Karpas-422 (cell line): ENCODE measurements at regions not wholly inside any gene's neighbourhood (a gene's known extent, or its start where the extent isn't known, plus 50 kb on each side); places are given as distances from the start of the nearest gene placed in this dataset.

ENCODE experiments used
- DNase-seq: peaks from one replicate; pipeline ENCODE4 v3.0.0-alpha.2; 2015
- H2AFZ ChIP-seq: fragments of 200-600 bp; sonication (generic); 2 replicates; pipeline ENCODE4 v1.6.1; 2014; ENCODE audit warnings: antibody characterized with exemption, low read length, mixed read lengths
- H3K27ac ChIP-seq: fragments of 200-600 bp; sonication (generic); 2 replicates; pipeline ENCODE4 v1.5.1; 2014; ENCODE audit warnings: mild to moderate bottlenecking, low read length, moderate library complexity
- H3K27me3 ChIP-seq: fragments of 200-600 bp; sonication (generic); 2 replicates; pipeline ENCODE4 v1.6.1; 2014; ENCODE audit warnings: low read length, mixed read lengths
- H3K36me3 ChIP-seq: fragments of 200-600 bp; sonication (generic); 2 replicates; pipeline ENCODE4 v1.6.1; 2014; ENCODE audit warnings: low read length, mixed read lengths; ENCODE audit not compliant: insufficient read depth
- H3K4me1 ChIP-seq: fragments of 200-600 bp; sonication (generic); 2 replicates; pipeline ENCODE4 v1.6.1; 2014; ENCODE audit warnings: mild to moderate bottlenecking, low read length, mixed read lengths
- H3K4me2 ChIP-seq: fragments of 200-600 bp; sonication (generic); 2 replicates; pipeline ENCODE4 v1.6.1; 2014; ENCODE audit warnings: low read length, low read depth, mild to moderate bottlenecking; ENCODE audit not compliant: poor library complexity, severe bottlenecking
- H3K4me3 ChIP-seq: fragments of 200-600 bp; sonication (generic); 2 replicates; pipeline ENCODE4 v1.5.1; 2014; ENCODE audit warnings: mild to moderate bottlenecking, antibody characterized with exemption, low read length, mixed read lengths
- H3K79me2 ChIP-seq: fragments of 200-600 bp; sonication (generic); 2 replicates; pipeline ENCODE4 v1.6.1; 2014; ENCODE audit warnings: mild to moderate bottlenecking, low read length, mixed read lengths
- H3K9ac ChIP-seq: fragments of 200-600 bp; sonication (generic); 2 replicates; pipeline ENCODE4 v1.6.0; 2014; ENCODE audit warnings: low read length
- H3K9me2 ChIP-seq: fragments of 200-600 bp; sonication (generic), shearing (Covaris generic); replicated peaks from 2 replicates; pipeline ENCODE4 v1.6.0; 2014; ENCODE audit warnings: mild to moderate bottlenecking, low read length, moderate library complexity; ENCODE audit not compliant: insufficient read depth
- H3K9me3 ChIP-seq: fragments of 300-700, 200-600 bp; sonication (generic); 2 replicates; pipeline ENCODE4 v1.6.1; 2014; ENCODE audit warnings: low read length, mixed read lengths
- H4K20me1 ChIP-seq: fragments of 200-600 bp; sonication (generic); 2 replicates; pipeline ENCODE4 v1.6.1; 2014; ENCODE audit warnings: mild to moderate bottlenecking, antibody characterized with exemption, low read length, low read depth; ENCODE audit not compliant: insufficient read depth

- H3K4me1 ChIP-seq: peaks cover 10% of the 10 kb centered on the region
- no peaks in the 10 kb centered on the region for H3K36me3 ChIP-seq
- H3K4me2 ChIP-seq: no peak overlapping the region
- H3K79me2 ChIP-seq: no peaks in the 10 kb centered on the region
- H3K4me3 ChIP-seq: no peak overlapping the region
- H3K9me2 ChIP-seq: no peaks in the 10 kb centered on the region
- H3K27ac ChIP-seq: no peak overlapping the region
- no peaks in the 10 kb centered on the region for H4K20me1 ChIP-seq
- H2AFZ ChIP-seq: no peak overlapping the region
- H3K9ac ChIP-seq: no peak overlapping the region
- H3K27me3 ChIP-seq: no peaks in the 10 kb centered on the region
- DNase-seq: no peak
- peaks cover 19% of the 10 kb centered on the region; the same call in 1 of the 2 replicates for H3K9me3 ChIP-seq
These were observed 98.0 kb upstream of the KIF2B start for GRCh38 chr17:53724726-53725125.

GRCh38 chr17:53722407-53722806 lies 100.3 kb upstream of the KIF2B start:
- Histone ChIP-seq H3K27me3 (no peaks in the 10 kb centered on the region), H3K36me3 (no peaks in the 10 kb centered on the region), H2AFZ (no peak overlapping the region), H3K79me2 (no peaks in the 10 kb centered on the region), H3K4me2 (no peak overlapping the region), H3K4me1 (peaks cover 10% of the 10 kb centered on the region), H3K4me3 (no peak overlapping the region), H3K9ac (no peak overlapping the region), H4K20me1 (no peaks in the 10 kb centered on the region), H3K9me3 (peaks cover 9% of the 10 kb centered on the region; the same call in 1 of the 2 replicates), H3K27ac (no peak overlapping the region), H3K9me2 (no peaks in the 10 kb centered on the region)
- no peak for DNase-seq

GRCh38 chr17:53721101-53721500 lies 101.6 kb upstream of the KIF2B start:
- Histone ChIP-seq H4K20me1 (no peaks in the 10 kb centered on the region), H3K79me2 (no peaks in the 10 kb centered on the region), H3K4me3 (no peak overlapping the region), H3K9me2 (no peaks in the 10 kb centered on the region), H3K9me3 (peaks cover 9% of the 10 kb centered on the region; the same call in 1 of the 2 replicates), H3K9ac (no peak overlapping the region), H3K4me2 (no peak overlapping the region), H3K27ac (no peak overlapping the region), H3K4me1 (peaks cover 10% of the 10 kb centered on the region), H3K27me3 (no peaks in the 10 kb centered on the region), H3K36me3 (no peaks in the 10 kb centered on the region), H2AFZ (no peak overlapping the region)
- no peak for DNase-seq

GRCh38 chr17:53719229-53719628 lies 103.5 kb upstream of the KIF2B start:
- Histone ChIP-seq H3K4me3 (no peak overlapping the region), H3K79me2 (no peaks in the 10 kb centered on the region)

GRCh38 chr17:53707566-53707965 lies 115.2 kb upstream of the KIF2B start:
- H3K27me3 ChIP-seq: no peaks in the 10 kb centered on the region
- DNase-seq: no peak
- no peaks in the 10 kb centered on the region for H3K4me1 ChIP-seq
- H3K9me3 ChIP-seq: peaks cover 44% of the 10 kb centered on the region
- H4K20me1 ChIP-seq: no peaks in the 10 kb centered on the region
- H3K36me3 ChIP-seq: no peaks in the 10 kb centered on the region
- no peaks in the 10 kb centered on the region for H3K9me2 ChIP-seq
- no peak overlapping the region for H3K27ac ChIP-seq
- H3K4me2 ChIP-seq: no peak overlapping the region
- no peak overlapping the region for H3K4me3 ChIP-seq
- H3K79me2 ChIP-seq: no peaks in the 10 kb centered on the region
- H2AFZ ChIP-seq: no peak overlapping the region
- no peak overlapping the region for H3K9ac ChIP-seq

More at GRCh38 chr17:53719229-53719628, 103.5 kb upstream of the KIF2B start:
- H3K4me1 ChIP-seq: peaks cover 10% of the 10 kb centered on the region
- peaks cover 6% of the 10 kb centered on the region; the same call in 1 of the 2 replicates for H3K9me3 ChIP-seq
- H3K9ac ChIP-seq: no peak overlapping the region
- no peaks in the 10 kb centered on the region for H3K27me3 ChIP-seq
- no peak overlapping the region for H3K27ac ChIP-seq
- no peak overlapping the region for H2AFZ ChIP-seq
- no peak overlapping the region for H3K4me2 ChIP-seq
- H4K20me1 ChIP-seq: no peaks in the 10 kb centered on the region
- no peaks in the 10 kb centered on the region for H3K36me3 ChIP-seq
- H3K9me2 ChIP-seq: no peaks in the 10 kb centered on the region
- no peak for DNase-seq

- Histone ChIP-seq H3K9ac (no peak overlapping the region), H2AFZ (no peak overlapping the region), H3K4me3 (no peak overlapping the region), H3K27me3 (no peaks in the 10 kb centered on the region), H3K79me2 (no peaks in the 10 kb centered on the region), H3K4me1 (no peaks in the 10 kb centered on the region), H4K20me1 (no peaks in the 10 kb centered on the region), H3K27ac (no peak overlapping the region), H3K9me3 (peaks cover 25% of the 10 kb centered on the region), H3K9me2 (no peaks in the 10 kb centered on the region), H3K36me3 (no peaks in the 10 kb centered on the region), H3K4me2 (no peak overlapping the region)
- no peak for DNase-seq
These were observed 126.4 kb upstream of the KIF2B start for GRCh38 chr17:53696286-53696685.

- Histone ChIP-seq H3K79me2 (no peaks in the 10 kb centered on the region), H3K4me3 (no peak overlapping the region), H3K9me3 (peaks cover 33% of the 10 kb centered on the region), H2AFZ (no peak overlapping the region), H3K27me3 (no peaks in the 10 kb centered on the region), H4K20me1 (no peaks in the 10 kb centered on the region), H3K9ac (no peak overlapping the region), H3K9me2 (no peaks in the 10 kb centered on the region), H3K36me3 (no peaks in the 10 kb centered on the region), H3K4me2 (no peak overlapping the region), H3K27ac (no peak overlapping the region), H3K4me1 (no peaks in the 10 kb centered on the region)
- no peak for DNase-seq
These were observed 135.4 kb upstream of the KIF2B start for GRCh38 chr17:53687324-53687723.

GRCh38 chr17:53680745-53681144 lies 142.0 kb upstream of the KIF2B start:
- H3K4me3 ChIP-seq: no peak overlapping the region
- no peaks in the 10 kb centered on the region for H3K27me3 ChIP-seq
- no peaks in the 10 kb centered on the region for H3K4me1 ChIP-seq
- no peaks in the 10 kb centered on the region for H3K36me3 ChIP-seq
- H4K20me1 ChIP-seq: no peaks in the 10 kb centered on the region
- no peaks in the 10 kb centered on the region for H3K79me2 ChIP-seq
- no peak overlapping the region for H3K4me2 ChIP-seq
- H3K9ac ChIP-seq: no peak overlapping the region
- DNase-seq: no peak
- H3K27ac ChIP-seq: no peak overlapping the region
- H3K9me3 ChIP-seq: peaks cover 17% of the 10 kb centered on the region
- H2AFZ ChIP-seq: no peak overlapping the region
- H3K9me2 ChIP-seq: no peaks in the 10 kb centered on the region

GRCh38 chr17:53668854-53669253 lies 153.9 kb upstream of the KIF2B start:
- Histone ChIP-seq H3K4me3 (no peak overlapping the region), H3K9me2 (no peaks in the 10 kb centered on the region), H3K27me3 (no peaks in the 10 kb centered on the region), H3K27ac (no peak overlapping the region), H3K36me3 (no peaks in the 10 kb centered on the region), H3K4me2 (no peak overlapping the region), H3K9ac (no peak overlapping the region), H3K9me3 (peaks cover 10% of the 10 kb centered on the region; the same call in 1 of the 2 replicates), H3K4me1 (no peaks in the 10 kb centered on the region), H3K79me2 (no peaks in the 10 kb centered on the region), H2AFZ (no peak overlapping the region), H4K20me1 (no peaks in the 10 kb centered on the region)
- DNase-seq: no peak
